NCI-H1694 (cell line): ENCODE measurements at regions not wholly inside any gene's neighbourhood (a gene's known extent, or its start where the extent isn't known, plus 50 kb on each side); places are given as distances from the start of the nearest gene placed in this dataset.
"Not testable (repeated sequence)": the region's sequence is repeated elsewhere in the genome, so short reads cannot be mapped to it uniquely, and the experiment has no call there.

ENCODE experiments used
- DNase-seq: peaks from one replicate; lab custom pipeline; 2025; lab: John Stamatoyannopoulos, UW

DNA sequence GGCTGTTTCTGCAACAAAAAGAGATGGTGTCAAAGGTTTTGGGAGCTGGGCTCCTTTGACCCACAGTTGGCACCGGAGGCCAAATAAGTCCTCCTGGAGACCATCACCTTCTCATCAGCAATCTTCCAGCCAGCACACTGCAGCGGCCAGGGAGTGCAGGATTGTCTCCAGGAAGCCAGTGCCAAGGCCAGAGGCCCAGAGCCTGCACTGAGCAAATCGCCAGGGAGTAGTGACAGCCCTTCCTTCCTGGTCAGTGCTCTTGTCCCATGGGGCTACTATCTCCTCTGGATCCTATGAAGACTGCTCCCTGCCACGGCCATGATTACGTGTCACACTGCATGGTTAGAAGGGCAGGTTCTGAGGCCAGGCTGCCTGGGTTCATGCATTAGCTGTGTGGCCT lies 134.3 kb upstream of the CRHR1 start:
- no peak for DNase-seq

DNA sequence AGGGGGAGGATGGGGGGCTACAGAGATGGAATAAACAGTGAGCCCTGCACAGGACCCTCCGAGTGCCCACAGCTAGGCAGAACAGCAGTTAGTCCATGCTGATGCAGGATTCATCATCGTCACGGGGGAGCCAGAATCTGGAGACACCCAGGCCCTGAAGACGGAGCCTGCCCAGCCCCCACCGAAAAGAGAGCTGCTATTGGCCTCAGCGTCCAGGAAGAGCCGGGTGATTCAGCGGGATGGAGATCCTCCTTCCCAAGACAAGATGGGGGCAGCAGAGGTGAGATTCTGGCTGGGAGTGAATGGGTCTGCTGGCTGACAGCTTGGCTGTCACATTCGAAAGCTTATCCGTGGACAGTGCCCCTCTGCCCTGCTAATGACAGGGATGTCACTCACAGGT lies 133.6 kb upstream of the CRHR1 start:
- DNase-seq: no peak

DNA sequence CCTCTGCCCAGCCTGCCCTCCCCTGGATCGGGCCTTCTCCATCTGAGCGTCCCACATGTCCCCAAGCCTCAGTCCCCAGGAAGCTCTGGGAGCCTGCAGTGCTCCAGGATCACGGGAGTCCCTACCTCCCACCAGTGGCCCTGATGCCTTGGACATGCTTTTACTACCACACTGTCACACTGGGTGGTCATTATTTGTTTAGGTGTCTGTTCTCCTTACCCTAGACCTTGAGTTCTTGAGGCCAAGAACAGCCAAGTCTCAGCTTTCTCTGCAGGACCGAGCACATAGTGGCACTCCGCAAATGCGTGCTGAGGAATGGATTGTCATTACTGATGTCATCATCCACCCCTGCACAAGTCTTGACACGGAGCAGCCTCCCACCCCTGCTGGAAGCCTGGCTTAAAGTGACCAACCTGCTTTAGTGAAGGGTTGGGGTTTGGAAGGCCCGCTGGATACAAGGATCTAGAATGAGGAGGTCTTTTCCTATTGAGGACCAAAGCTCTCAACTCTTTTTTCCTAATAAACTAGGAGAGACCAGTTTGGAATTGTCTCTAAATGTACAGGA lies 132.9 kb upstream of the CRHR1 start:
- DNase-seq: no peak

DNA sequence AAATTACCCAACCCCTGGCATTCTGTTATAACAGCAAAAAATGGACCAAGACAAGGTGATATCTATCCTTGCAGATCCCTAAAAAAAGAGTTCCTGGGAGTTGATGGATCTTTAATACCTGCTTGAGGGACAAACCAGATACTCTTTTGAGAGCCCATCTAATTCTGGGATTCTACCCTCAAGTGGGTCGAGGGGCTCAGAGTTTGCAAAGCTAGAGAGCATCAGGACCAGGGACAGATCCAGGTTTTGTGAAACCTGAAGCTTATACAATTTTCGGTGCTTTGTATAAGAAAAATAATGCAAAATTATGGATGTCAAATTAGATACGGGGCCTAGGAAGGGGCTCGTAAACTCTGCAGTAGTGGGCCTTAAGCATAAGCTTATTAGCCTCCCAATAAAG lies 130.5 kb upstream of the CRHR1 start:
- DNase-seq: no peak

DNA sequence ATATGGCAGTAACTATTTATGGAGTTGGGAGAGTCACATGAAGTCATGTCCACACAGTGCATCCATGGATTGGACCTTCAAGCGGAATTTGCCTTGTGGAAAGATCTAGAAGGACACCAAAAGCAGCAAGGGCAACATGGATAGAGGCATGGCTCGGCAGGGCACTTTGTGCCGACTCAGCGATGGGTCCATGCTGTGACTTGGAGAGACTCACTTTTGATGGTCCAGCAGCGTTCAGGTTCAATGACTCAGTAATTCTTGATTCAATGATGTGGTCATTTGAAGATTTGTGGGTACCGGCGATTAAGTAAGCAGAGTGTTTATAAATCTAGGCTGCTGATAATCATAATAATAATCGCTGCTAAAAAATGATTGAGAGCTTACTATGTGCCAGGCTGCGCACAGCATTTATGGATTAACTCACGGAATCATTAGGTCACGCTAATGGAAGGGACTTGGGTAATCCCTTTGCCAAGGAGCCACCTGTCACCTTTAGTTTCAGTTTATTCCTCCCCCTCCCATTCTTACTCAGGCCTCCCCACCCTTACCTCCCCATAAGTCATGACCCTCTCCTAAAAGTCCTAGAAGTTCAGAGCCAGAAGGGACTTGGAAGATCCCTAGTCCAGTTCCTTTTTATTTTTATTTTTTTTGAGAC lies 127.5 kb upstream of the CRHR1 start:
- DNase-seq: no peak

DNA sequence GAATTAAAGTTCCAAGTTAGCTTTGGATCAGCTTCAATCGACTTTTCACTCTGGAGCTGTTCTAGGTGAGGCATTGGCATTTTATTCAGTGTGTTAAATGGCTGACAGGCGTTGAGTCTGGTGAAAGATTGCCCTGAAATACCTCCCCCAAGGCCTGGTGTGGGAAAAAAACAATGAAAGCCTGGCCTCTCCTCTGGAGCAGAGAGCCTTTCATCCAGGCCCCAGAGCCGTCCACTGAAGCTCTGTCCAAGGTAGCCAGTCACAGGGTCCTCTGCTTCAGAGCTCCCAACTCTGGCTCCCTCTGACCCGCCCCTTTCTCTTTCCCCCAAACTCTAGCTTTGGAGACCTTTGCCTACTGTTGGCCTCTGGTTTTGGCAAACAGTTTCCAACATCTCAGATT lies 123.6 kb upstream of the CRHR1 start:
- DNase-seq: no peak

DNA sequence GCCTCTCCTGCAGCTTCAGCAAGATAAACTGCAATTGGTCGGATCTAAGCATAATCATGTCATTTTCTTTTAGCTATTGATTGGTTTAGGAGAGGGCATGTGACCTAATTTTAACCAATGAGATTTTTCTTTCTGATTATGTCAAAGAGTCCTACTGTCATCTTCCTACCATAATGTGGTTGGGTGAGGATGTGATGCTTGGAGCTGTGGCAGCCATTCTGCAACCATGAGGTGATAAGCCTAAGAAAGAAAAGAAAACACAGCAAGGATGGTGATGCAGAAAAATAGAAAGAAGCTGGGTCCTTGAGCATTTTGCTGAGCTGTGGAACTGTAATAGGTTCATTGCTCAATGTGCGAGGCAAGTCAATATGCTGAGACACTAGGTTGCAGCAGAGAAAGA lies 121.7 kb upstream of the CRHR1 start:
- DNase-seq: no peak

DNA sequence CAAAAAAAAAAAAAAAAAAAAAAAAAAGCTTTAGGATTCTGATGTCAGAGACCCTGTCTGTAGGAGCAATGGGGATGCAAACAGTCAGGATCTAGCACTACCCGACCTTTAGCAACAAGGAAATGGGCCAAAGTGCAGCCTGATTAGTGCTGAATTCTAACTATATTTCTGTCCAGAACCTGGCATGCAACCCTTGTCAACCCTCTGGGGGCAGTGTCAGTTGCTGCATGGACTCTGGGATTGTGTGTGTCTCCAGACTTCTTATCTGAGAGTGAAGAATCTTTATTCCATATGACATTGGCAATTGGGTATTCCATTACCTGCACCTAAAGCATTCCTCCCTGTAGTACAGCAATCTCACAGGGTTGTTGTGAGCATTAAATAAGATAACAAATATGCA lies 120.3 kb upstream of the CRHR1 start:
- no peak for DNase-seq

DNA sequence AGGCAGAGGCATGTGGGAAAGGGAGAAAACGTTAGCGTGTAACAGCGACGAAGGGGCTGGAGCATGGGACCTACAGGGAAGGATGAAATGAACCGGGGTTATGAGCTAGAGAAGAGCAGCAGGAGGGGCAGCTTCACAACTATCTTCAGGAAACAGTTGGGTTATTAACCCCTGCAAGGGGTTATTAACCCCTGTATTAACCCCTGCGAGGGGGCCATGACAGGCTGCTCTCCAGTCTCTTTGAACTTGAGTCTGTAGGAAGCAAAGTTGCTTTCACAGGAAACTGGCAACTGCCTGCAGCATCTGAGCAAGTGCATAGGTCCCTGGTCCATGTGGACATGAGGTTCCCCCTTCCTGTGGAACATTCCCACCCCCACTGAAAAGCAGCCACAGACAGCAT lies 119.2 kb upstream of the CRHR1 start:
- no peak for DNase-seq

DNA sequence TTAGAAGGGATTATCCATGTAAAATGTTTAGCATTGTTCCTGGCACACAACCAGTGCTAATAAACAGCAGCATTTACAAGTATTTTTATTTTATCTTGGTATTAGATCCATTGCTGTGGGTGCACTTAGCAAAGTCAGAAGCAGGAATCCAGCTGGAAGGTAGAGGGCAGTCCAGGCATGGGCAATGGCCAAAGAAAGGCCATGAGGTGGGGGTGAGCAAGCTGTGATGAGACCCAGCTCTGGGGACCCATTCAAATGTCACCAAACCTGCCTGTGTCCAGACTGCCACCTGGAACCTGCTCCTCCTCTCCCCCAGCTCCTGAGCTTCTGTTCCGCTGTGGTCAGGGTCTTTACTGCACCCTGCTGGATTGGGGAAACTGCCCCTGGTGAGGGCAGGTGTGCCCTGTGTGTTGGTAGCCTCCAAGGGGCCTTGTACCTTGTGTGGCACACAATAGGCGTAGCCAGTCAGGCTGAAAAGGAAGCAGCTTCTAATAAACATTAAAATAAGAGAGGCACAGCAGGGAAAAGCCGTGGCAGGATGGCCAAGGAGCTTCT lies 118.0 kb upstream of the CRHR1 start:
- no peak for DNase-seq

DNA sequence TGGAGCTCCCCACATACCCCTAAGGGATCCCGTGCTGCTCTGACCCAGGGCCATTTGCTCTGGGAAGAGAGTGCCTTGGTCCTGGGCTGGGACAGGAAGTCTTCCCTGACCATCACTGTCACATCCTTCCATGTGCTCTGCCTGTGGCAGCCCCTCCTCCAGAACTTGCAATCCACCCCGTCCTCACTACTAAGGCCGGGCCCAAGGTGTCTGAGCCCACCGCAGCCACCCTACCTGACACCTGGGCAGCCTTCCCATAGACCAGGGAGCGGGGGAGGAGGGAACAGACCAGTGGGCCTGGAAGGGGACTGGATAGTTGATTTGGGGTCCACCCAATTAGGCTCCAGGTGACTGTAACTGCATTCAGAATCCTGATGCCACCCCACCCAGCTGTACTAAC lies 117.5 kb upstream of the CRHR1 start:
- DNase-seq: no peak

DNA sequence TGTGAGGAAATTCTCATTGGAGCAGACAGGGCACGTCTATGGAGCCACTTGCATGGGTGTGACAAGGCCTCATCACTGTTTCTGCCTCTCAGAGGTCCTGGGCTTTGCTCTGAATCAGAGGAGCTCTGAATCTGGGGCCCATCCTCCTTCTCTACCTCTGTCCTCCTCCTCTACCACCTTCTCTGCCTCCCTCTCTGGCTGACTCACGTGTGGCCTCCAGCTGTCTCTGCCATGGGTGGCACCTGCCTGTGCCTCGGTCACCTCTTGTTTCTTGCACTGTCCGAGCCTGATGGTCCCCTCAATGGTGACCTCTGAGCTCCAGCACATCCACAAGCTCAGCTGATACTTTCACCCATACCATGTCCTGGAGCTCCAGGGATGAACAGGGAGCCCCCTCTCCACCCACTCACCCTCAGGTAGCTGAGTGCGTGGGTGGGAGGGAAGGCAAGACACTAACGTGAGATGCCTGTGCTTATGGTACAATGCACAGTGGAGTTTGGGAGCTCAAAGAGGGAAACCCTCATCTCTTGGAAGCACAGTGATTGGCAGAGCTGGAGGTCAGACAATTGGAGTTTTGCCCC lies 116.4 kb upstream of the CRHR1 start:
- peak; percentile 22 for DNase-seq

DNA sequence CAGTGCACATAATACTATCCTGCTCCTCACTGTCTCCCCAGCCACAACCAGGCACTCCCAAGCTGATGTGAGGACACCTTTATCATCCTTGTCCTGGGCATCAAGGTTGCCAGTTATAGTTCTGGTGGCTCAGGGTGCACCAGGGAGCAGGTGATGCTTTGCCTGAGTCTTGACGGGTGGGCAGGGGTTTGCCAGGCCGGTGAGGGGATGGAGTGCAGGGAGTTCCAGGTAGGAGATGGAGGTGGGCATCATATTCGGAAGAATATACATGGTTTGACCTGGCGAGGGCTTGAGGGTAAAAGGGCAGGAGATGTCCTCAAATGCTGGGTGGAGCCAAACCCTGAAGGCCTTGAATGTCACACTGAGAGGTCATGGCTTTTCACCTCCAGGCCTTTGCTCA lies 115.8 kb upstream of the CRHR1 start:
- DNase-seq: no peak

DNA sequence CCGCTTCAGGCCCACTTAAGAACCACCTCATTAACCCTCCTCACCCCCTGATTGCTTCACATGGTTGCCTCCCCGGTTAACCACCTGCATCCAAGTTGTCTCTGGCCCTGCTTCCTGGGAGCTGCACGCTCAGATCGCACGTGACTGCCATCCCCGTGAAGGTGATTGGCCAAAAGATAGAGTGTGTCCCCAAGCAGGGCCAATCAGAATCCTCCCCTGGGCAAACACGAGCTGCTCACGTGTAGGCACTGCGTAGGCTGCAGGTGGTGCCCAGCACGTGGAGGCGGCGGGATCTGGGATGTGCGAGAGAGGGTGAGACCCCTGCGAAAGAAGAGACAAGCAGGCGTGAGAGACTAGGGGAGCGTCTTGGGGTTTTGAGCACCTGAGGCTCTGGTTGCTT lies 111.8 kb upstream of the CRHR1 start:
- no peak for DNase-seq

DNA sequence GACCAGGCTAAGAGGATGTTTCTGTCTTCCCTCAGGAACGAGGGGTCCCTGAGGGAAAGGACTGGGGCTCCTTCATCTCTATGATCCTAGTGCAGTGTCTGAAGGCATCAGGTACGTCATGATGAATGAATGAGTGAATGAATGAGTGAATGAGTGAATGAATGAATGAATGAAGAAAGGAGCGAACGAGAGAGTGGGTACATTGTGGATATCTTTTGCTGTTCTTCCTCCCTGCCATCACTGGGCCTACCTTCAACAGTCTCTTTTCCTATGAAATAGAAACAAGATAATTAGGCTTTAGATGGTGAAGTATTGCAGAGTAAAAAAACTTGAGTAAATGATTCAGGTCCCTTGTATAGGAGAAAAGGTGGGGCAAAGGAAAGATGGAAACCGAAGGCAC lies 111.3 kb upstream of the CRHR1 start:
- no peak for DNase-seq

DNA sequence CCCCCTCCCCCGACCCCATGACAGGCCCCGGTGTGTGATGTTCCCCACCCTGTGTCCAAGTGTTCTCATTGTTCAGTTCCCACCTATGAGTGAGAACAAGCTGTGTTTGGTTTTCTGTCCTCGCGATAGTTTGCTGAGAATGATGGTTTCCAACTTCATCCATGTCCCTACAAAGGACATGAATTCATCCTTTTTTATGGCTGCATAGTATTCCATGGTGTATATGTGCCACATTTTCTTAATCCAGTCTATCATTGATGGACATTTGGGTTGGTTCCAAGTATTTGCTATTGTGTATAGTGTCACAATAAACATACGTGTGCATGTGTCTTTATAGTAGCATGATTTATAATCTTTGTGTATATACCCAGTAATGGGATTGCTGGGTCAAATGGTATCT lies 110.4 kb upstream of the CRHR1 start:
- DNase-seq: not testable (repeated sequence)

DNA sequence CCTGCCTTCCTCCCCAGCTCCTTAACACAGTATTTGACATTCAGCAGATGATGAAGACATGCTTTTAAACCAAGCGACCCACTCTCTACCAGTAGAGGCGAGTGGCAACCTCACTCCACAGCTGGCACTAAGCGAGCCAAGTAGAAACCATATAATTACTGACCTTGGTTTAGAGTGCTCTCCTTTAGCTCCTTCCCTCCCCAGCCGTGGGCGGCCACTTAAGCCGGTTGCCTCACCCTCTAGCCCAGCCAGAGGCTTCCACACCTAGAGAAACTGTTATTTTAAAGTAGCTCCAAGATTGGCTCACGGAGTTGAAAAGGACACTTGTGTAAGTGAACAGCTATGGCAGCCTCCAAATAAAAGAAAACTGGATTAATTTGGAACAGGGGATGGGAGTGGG lies 109.1 kb upstream of the CRHR1 start:
- DNase-seq: no peak

DNA sequence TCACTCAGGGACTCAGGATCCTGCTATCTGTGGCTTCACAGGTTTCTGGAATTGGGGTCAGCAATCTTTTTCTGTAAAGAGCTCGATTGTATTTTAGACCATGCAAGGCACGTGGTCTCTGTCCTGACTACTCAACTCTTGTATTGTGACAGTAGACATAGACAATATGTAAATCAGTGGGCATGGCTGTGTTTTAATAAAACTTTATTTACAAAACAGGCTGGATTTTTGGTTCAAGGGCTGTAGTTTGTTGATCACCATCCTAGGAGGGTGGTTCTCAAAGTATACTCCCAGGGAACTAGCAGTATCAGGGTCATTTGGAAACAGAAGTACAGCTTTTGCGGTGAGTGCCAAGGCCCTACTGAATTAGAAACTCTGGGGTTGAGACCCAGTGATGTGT lies 108.2 kb upstream of the CRHR1 start:
- no peak for DNase-seq

DNA sequence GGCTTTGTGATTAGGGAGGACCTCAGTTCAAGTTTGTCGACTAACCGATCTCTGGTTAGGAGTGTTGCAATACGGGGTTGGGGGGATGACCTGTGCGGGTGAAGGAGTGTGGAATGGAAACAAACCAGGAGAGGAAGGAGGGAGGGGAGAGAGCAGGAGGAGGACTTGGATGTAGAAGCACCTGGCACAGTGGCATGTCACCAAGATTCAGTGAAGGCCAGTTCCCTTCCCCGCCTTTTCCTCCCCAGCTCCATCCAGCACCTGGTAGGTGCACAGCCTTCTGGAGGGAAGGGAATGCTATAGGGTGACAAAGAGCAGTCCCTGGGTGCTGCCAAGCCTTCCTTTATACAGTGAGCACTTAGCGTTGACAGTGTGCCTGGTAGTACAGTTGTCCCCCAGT lies 107.4 kb upstream of the CRHR1 start:
- no peak for DNase-seq

DNA sequence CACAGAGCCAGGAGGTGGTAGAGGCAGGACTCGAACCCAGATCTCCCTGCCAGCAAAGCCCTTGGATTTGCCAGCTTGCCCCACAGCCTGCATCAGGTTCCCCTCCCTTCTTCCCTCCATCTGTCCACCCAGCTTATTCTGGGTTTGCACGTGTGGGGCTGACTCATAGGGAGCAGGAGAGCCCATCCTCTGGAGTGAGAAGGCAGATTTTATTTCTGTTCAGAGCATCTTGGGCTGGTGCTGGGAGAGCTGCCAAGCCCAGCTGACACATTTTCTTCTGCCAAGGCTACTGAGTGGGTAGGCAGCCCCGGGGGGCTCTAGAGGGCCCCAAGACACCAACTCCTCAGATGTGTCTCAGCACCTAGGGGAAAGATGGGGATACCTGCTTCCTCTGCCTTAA lies 106.3 kb upstream of the CRHR1 start:
- peak; percentile 80 for DNase-seq

DNA sequence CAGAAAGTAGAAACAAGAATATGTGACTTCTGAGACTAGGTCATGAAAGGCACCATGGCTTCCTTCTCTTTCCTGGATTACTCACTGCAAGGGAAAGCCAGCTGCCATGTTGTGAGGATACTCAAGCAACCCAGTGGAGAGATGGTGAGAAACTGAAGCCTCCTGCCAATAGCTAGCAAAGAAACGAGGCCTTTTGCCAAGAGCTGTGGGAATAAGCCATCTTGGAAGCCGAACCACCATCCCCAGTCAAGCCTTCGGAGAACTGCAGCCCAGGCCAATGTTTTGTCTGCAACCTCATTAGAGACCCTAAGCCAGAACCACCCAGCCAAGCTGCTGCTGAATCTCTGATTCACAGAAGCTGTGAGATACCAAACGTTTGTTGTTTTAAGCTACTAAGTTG lies 104.7 kb upstream of the CRHR1 start:
- no peak for DNase-seq

DNA sequence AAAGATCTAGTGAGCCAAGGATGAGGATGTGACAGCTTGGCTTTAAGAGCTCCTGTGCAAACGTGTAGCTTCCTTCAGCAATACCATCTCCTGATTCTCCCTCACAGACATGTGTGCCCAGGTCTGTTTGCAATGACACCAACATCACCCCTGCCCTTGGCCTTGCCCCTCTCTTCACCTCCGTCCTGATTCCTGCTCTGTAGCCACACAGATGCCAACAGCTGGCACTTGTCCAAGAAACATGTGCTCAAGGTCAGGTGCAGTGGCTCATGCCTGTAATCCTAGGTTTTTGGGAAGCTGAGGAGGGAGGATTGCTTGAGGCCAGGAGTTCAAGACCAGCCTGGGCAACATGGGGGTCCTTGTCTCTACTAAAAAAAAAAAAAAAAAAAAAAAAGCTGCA lies 103.8 kb upstream of the CRHR1 start:
- DNase-seq: no peak

DNA sequence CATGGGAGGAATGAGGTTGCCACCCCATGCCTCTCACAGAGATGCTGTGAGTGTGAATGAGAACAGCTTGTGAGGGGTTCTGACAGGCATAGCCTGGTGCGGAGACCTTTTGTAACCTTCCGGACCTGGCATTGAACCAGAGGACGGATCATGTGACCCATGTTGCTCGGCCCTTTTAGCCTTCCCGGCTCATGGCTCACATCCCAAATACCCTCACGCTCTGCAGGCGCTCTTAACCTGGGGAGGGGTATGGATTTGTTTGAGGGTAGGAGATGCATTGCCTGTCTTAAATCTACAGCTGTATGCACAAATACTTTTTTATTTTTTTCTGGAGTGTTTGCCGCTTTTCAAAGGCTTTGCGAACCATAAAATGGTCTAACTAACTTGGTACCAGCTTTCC lies 102.4 kb upstream of the CRHR1 start:
- DNase-seq: peak; percentile 49

DNA sequence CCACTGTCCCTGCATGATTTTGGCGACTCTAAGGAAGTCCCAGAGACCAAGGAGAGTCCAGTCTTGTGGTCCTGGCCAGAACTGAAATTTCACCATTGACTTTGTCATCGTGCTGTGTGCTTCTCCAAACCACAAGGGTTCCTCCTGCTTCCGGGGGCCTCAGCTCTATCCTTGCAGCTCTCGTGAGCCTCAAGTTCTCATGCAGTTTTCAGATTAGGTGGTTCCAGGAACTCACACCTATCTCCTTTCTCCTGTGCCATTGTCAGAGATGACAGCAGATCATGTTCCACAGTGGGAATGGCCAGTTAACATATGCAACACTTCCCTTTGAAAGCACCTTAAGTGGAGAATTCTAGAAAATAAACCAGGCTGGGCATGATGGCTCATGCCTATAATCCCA lies 97.9 kb upstream of the CRHR1 start:
- DNase-seq: no peak
